AG04450 (cell line): ENCODE measurements at regions not wholly inside any gene's neighbourhood (a gene's known extent, or its start where the extent isn't known, plus 50 kb on each side); places are given as distances from the start of the nearest gene placed in this dataset.

Source experiments
- CTCF ChIA-PET: fragments of 300-600, 350-600 bp; formaldehyde crosslinking; extraction: SDS; loops from one replicate; lab custom pipeline; 2022; ENCODE audit warnings: antibody characterized with exemption, inconsistent platforms; lab: Charles Lee
- POLR2A ChIA-PET: fragments of 350-600 bp; formaldehyde crosslinking; extraction: SDS; loops from one replicate; lab custom pipeline; 2021; ENCODE audit warnings: antibody characterized with exemption, inconsistent platforms; lab: Yijun Ruan, JAX
- DNase-seq: peaks from one replicate; pipeline ENCODE4 v3.0.0-alpha.2; 2011; ENCODE audit warnings: low read depth, low spot score
- H3K27ac ChIP-seq: one replicate; pipeline ENCODE4 v1.5.1; 2012; ENCODE audit warnings: low read depth, low read length, control low read depth
- H3K27me3 ChIP-seq: one replicate; pipeline ENCODE4 v1.6.0; 2012; ENCODE audit warnings: low read length; ENCODE audit not compliant: control insufficient read depth, insufficient read depth
- H3K4me3 ChIP-seq: 2 replicates; pipeline ENCODE4 v1.5.1; 2011; ENCODE audit warnings: mild to moderate bottlenecking, low read depth, low read length, control low read depth
- H3K9me3 ChIP-seq: 2 replicates; pipeline ENCODE4 v1.5.1; 2012; ENCODE audit warnings: low read length; ENCODE audit not compliant: control insufficient read depth, insufficient read depth
- CTCF ChIP-seq: IDR thresholded peaks from 2 replicates; pipeline ENCODE4 v1.5.1; 2011; ENCODE audit warnings: low read depth, low read length, control low read depth, inconsistent platforms

- no peak for DNase-seq
- no peak for TF ChIP-seq CTCF
- POLR2A ChIA-PET = no interaction called here
- CTCF ChIA-PET = no interaction called here
- no peak overlapping the region for H3K27ac ChIP-seq
- no peaks in the 10 kb centered on the region for H3K27me3 ChIP-seq
- H3K9me3 ChIP-seq = peaks cover 10% of the 10 kb centered on the region
- H3K4me3 ChIP-seq = no peak overlapping the region
Measured at GRCh38 chr13:103694471-103694870, 628.3 kb upstream of the SLC10A2 start.

- ChIA-PET CTCF (no interaction called here), POLR2A (no interaction called here)
- Histone ChIP-seq H3K27ac (no peak overlapping the region), H3K27me3 (no peaks in the 10 kb centered on the region), H3K4me3 (no peak overlapping the region), H3K9me3 (peaks cover 10% of the 10 kb centered on the region)
- DNase-seq = no peak
- no peak for TF ChIP-seq CTCF
Measured at GRCh38 chr13:103694033-103694432, 627.8 kb upstream of the SLC10A2 start.

GRCh38 chr13:103692442-103692841, 626.2 kb upstream of the SLC10A2 start:
- TF ChIP-seq CTCF = no peak
- DNase-seq = no peak
- Histone ChIP-seq H3K27me3 (no peaks in the 10 kb centered on the region), H3K9me3 (peaks cover 11% of the 10 kb centered on the region), H3K4me3 (no peak overlapping the region), H3K27ac (no peak overlapping the region)
- CTCF ChIA-PET = no interaction called here
- POLR2A ChIA-PET = no interaction called here

GRCh38 chr13:103676329-103676728, 610.1 kb upstream of the SLC10A2 start:
- POLR2A ChIA-PET = no interaction called here
- CTCF ChIA-PET = no interaction called here
- H3K9me3 ChIP-seq = peaks cover 15% of the 10 kb centered on the region

GRCh38 chr13:103671547-103671946, 605.3 kb upstream of the SLC10A2 start:
- ChIA-PET POLR2A (no interaction called here), CTCF (no interaction called here)
- Histone ChIP-seq H3K27ac (no peak overlapping the region), H3K9me3 (peaks cover 14% of the 10 kb centered on the region), H3K27me3 (no peaks in the 10 kb centered on the region), H3K4me3 (no peak overlapping the region)
- no peak for TF ChIP-seq CTCF
- no peak for DNase-seq

More at GRCh38 chr13:103676329-103676728, 610.1 kb upstream of the SLC10A2 start:
- no peaks in the 10 kb centered on the region for H3K27me3 ChIP-seq
- H3K4me3 ChIP-seq = no peak overlapping the region
- DNase-seq = no peak
- TF ChIP-seq CTCF = no peak
- no peak overlapping the region for H3K27ac ChIP-seq
